ENCODE measurements at regions not wholly inside any gene's neighbourhood (a gene's known extent, or its start where the extent isn't known, plus 50 kb on each side); places are given as distances from the start of the nearest gene placed in this dataset.

- TF ChIP-seq POLR2A (IDR thresholded peaks at IDR 0.05; ENCODE audit: low read depth, low read length): no peak
- TF ChIP-seq POLR2AphosphoS5 (IDR thresholded peaks at IDR 0.05; ENCODE audit: low read depth, low read length): no peak
These were observed 90.7 kb upstream of the TMEM168 start for GRCh38 chr7:112880818-112881418.
